ENCODE measurements at regions not wholly inside any gene's neighbourhood (a gene's known extent, or its start where the extent isn't known, plus 50 kb on each side); places are given as distances from the start of the nearest gene placed in this dataset.

DNA sequence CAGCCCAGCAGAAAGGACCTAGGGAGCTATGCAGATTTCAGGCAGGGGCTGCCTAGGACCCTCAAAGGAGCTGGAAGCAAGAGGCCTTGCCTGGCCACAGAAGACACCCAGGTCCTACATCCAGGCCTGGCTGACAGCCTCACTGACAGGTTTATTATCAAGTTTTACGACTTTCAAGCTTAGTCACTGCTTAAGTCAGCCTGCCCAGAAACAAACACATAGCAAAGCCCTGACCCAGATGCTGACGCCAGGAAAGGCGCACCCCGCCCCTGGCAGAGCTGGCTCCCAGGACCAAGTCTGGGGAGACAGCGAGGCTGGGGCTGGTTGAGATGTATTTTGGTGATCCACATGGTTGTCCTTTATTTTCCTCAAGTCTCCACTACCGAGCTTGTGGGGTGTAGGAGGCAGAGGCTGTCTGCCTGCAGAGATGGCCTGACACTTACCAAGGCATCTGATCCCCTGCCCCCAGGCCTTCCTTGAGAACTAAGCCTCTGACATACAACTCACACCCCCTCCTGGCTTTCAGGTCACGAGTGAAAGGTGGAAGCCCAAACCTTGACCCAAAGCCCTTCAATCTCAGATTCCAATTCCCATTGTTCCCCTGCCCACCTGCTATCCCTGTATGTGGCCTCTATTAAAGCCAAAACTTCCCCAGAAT is 80.7 kb upstream of the EMX2 start:
- no peak for ATAC-seq
- TF ChIP-seq ZFP30 (CRISPR knock-in tag; IDR thresholded peaks at IDR 0.05) (no peak), ZNF565 (CRISPR knock-in tag; conservative IDR thresholded peaks at IDR 0.05; ENCODE audit: low read depth) (no peak), OSR1 (CRISPR knock-in tag; IDR thresholded peaks at IDR 0.05) (no peak), PPARA (CRISPR knock-in tag; IDR thresholded peaks at IDR 0.05; ENCODE audit: borderline replicate concordance) (no peak), GLIS3 (CRISPR knock-in tag; IDR thresholded peaks at IDR 0.05) (no peak), POU6F1 (CRISPR knock-in tag; IDR thresholded peaks at IDR 0.05; ENCODE audit: borderline replicate concordance, low read depth) (no peak), TOX (CRISPR knock-in tag; IDR thresholded peaks at IDR 0.05; ENCODE audit: borderline replicate concordance) (no peak), SNAI2 (CRISPR knock-in tag; IDR thresholded peaks at IDR 0.05) (no peak), BACH2 (CRISPR knock-in tag; IDR thresholded peaks at IDR 0.05; ENCODE audit: borderline replicate concordance) (no peak), RARB (CRISPR knock-in tag; IDR thresholded peaks at IDR 0.05) (no peak), ZC3H10 (CRISPR knock-in tag; IDR thresholded peaks at IDR 0.05) (no peak)
- TF ChIP-seq, protein P1, sequence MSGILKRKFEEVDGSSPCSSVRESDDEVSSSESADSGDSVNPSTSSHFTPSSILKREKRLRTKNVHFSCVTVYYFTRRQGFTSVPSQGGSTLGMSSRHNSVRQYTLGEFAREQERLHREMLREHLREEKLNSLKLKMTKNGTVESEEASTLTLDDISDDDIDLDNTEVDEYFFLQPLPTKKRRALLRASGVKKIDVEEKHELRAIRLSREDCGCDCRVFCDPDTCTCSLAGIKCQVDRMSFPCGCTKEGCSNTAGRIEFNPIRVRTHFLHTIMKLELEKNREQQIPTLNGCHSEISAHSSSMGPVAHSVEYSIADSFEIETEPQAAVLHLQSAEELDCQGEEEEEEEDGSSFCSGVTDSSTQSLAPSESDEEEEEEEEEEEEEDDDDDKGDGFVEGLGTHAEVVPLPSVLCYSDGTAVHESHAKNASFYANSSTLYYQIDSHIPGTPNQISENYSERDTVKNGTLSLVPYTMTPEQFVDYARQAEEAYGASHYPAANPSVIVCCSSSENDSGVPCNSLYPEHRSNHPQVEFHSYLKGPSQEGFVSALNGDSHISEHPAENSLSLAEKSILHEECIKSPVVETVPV (CRISPR knock-in tag; IDR thresholded peaks at IDR 0.05) = no peak

DNA sequence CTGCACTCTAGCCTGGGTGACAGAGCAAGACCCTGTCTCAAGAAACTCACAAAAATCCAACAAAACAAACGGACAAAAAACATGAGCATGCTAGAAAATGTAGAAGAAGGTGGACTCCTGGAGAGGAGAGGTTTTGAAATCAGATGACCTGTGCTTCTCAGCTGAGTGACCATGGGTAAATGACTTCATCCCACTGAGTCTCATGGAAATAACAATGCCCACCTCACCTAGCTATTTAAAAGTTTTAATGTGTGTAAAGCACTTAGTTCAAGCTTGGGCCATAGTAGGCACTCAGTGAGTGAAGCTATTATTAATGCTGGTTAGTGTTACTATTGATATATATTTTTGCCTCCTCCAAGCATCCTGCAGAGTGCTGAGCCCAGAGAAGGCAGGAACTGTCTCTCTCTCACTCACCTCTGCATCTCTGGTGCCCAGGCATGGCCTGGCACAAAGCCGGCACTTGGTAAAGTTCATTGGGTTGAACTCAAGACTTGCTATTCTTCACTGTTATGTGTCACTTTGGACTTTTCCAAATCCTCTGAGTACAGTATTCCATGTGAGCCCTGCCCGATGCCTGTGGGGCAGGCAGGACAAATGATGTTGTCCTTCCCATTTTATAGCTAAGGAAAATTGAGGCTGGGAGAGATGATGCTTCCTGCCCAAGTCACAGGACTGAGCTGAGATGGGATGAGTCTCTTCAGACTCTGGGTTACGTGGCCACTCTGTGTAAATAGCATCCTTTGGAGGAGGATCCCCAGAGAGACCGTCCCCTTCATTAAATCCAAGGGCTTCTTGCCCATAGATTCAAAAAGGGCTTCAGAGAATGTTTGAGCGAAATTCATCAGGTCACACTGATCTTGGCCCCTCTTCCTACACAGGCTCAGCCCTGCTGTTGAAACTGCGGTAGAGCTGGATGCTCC is 81.4 kb upstream of the EMX2 start:
- TF ChIP-seq, protein P2, sequence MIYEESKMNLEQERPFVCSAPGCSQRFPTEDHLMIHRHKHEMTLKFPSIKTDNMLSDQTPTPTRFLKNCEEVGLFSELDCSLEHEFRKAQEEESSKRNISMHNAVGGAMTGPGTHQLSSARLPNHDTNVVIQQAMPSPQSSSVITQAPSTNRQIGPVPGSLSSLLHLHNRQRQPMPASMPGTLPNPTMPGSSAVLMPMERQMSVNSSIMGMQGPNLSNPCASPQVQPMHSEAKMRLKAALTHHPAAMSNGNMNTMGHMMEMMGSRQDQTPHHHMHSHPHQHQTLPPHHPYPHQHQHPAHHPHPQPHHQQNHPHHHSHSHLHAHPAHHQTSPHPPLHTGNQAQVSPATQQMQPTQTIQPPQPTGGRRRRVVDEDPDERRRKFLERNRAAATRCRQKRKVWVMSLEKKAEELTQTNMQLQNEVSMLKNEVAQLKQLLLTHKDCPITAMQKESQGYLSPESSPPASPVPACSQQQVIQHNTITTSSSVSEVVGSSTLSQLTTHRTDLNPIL (CRISPR knock-in tag; IDR thresholded peaks at IDR 0.05; ENCODE audit: low read depth) = no peak
- TF ChIP-seq ZFP3 (CRISPR knock-in tag; IDR thresholded peaks at IDR 0.05) (no peak), BACH2 (CRISPR knock-in tag; IDR thresholded peaks at IDR 0.05; ENCODE audit: borderline replicate concordance) (no peak), ISL1 (CRISPR knock-in tag; IDR thresholded peaks at IDR 0.05) (no peak), SNAI2 (CRISPR knock-in tag; IDR thresholded peaks at IDR 0.05) (no peak)
- ATAC-seq = no peak

- no peak for ATAC-seq
- no peak for TF ChIP-seq RARB (CRISPR knock-in tag; IDR thresholded peaks at IDR 0.05)
- TF ChIP-seq ISL1 (CRISPR knock-in tag; IDR thresholded peaks at IDR 0.05) = no peak
- TF ChIP-seq ZFP30 (CRISPR knock-in tag; IDR thresholded peaks at IDR 0.05) = no peak
- TF ChIP-seq ARNTL (CRISPR knock-in tag; IDR thresholded peaks at IDR 0.05; ENCODE audit: borderline replicate concordance, low read depth) = no peak
- TF ChIP-seq, protein P2 (CRISPR knock-in tag; IDR thresholded peaks at IDR 0.05; ENCODE audit: low read depth) = no peak
- TF ChIP-seq, protein P3, sequence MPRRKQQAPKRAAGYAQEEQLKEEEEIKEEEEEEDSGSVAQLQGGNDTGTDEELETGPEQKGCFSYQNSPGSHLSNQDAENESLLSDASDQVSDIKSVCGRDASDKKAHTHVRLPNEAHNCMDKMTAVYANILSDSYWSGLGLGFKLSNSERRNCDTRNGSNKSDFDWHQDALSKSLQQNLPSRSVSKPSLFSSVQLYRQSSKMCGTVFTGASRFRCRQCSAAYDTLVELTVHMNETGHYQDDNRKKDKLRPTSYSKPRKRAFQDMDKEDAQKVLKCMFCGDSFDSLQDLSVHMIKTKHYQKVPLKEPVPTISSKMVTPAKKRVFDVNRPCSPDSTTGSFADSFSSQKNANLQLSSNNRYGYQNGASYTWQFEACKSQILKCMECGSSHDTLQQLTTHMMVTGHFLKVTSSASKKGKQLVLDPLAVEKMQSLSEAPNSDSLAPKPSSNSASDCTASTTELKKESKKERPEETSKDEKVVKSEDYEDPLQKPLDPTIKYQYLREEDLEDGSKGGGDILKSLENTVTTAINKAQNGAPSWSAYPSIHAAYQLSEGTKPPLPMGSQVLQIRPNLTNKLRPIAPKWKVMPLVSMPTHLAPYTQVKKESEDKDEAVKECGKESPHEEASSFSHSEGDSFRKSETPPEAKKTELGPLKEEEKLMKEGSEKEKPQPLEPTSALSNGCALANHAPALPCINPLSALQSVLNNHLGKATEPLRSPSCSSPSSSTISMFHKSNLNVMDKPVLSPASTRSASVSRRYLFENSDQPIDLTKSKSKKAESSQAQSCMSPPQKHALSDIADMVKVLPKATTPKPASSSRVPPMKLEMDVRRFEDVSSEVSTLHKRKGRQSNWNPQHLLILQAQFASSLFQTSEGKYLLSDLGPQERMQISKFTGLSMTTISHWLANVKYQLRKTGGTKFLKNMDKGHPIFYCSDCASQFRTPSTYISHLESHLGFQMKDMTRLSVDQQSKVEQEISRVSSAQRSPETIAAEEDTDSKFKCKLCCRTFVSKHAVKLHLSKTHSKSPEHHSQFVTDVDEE (CRISPR knock-in tag; IDR thresholded peaks at IDR 0.05) = no peak
- no peak for TF ChIP-seq GLIS3 (CRISPR knock-in tag; IDR thresholded peaks at IDR 0.05)
These were observed 83.3 kb upstream of the PDZD8 start for GRCh38 chr10:117458571-117458970.
